CD4-positive, alpha-beta T cell (primary cell): ENCODE measurements at regions not wholly inside any gene's neighbourhood (a gene's known extent, or its start where the extent isn't known, plus 50 kb on each side); places are given as distances from the start of the nearest gene placed in this dataset.

Source experiments
- ATAC-seq: fragments of 200-7000 bp; cut with Tn5 transposase; one replicate; pipeline ENCODE4 v1.10.0; 2022; ENCODE audit warnings: mild to moderate bottlenecking; ENCODE audit not compliant: poor library complexity
- CTCF ChIA-PET: fragments of 350-600 bp; sonication (Branson Sonifier 250); formaldehyde crosslinking; loops from one replicate; lab custom pipeline; 2021; ENCODE audit warnings: antibody characterized with exemption, inconsistent platforms; lab: Charles Lee
- POLR2A ChIA-PET: fragments of 350-600 bp; sonication (Branson Sonifier 250); formaldehyde crosslinking; loops from one replicate; lab custom pipeline; 2021; ENCODE audit warnings: antibody characterized with exemption, inconsistent platforms; lab: Charles Lee
- DNase-seq, 14 experiments: peaks; one replicate each; pipeline ENCODE4 v3.0.0-alpha.2; 2013 to 2020; ENCODE audit warnings: mixed read lengths in 2 of 14
- H3K27ac ChIP-seq, 2 donors: one replicate each; pipeline versions ENCODE4 v1.5.1 to v1.7.0; 2013; ENCODE audit warnings: low read length in 2 of 2, low read depth in 1 of 2, mild to moderate bottlenecking in 1 of 2
- H3K27me3 ChIP-seq, 2 experiments: 1 replicate in 1 of 2; 2 replicates in 1 of 2; pipeline versions ENCODE4 v1.6.1 to v1.7.0; 2013; ENCODE audit warnings: low read length in 2 of 2, control low read depth in 1 of 2, mild to moderate bottlenecking in 1 of 2, moderate library complexity in 1 of 2; ENCODE audit not compliant: insufficient read depth in 2 of 2, control insufficient read depth in 1 of 2
- H3K36me3 ChIP-seq: one replicate; pipeline ENCODE4 v1.6.1; 2013; ENCODE audit warnings: low read length, control low read depth; ENCODE audit not compliant: insufficient read depth
- H3K4me1 ChIP-seq: one replicate; pipeline ENCODE4 v1.6.1; 2013; ENCODE audit warnings: low read length, control low read depth; ENCODE audit not compliant: insufficient read depth
- H3K4me3 ChIP-seq: one replicate; pipeline ENCODE4 v1.5.1; 2013; ENCODE audit warnings: mild to moderate bottlenecking, low read length, moderate library complexity
- H3K9me3 ChIP-seq, 2 experiments: 1 replicate in 1 of 2; 2 replicates in 1 of 2; pipeline versions ENCODE4 v1.6.1 to v1.7.0; 2013; ENCODE audit warnings: low read length in 2 of 2, mild to moderate bottlenecking in 2 of 2, control low read depth in 1 of 2, moderate library complexity in 1 of 2; ENCODE audit not compliant: control insufficient read depth in 1 of 2, insufficient read depth in 1 of 2
- H3K27ac Mint-ChIP-seq: one replicate; pipeline ENCODE4 v1.8.0; 2020; ENCODE audit warnings: mixed read lengths
- H3K27me3 Mint-ChIP-seq: one replicate; pipeline ENCODE4 v1.8.0; 2021; ENCODE audit warnings: mixed read lengths
- H3K36me3 Mint-ChIP-seq: one replicate; pipeline ENCODE4 v1.8.0; 2021; ENCODE audit warnings: low read depth, mixed read lengths
- H3K4me1 Mint-ChIP-seq: one replicate; pipeline ENCODE4 v1.8.0; 2021; ENCODE audit warnings: low read depth, mixed read lengths
- H3K4me3 Mint-ChIP-seq: one replicate; pipeline ENCODE4 v1.8.0; 2020; ENCODE audit warnings: mild to moderate bottlenecking, mixed read lengths
- H3K9me3 Mint-ChIP-seq: one replicate; pipeline ENCODE4 v1.8.0; 2020; ENCODE audit warnings: mixed read lengths
- CTCF ChIP-seq: fragments of 200-600 bp; IDR thresholded peaks from one replicate; pipeline ENCODE4 v1.8.0; 2022; ENCODE audit warnings: antibody characterized with exemption, mild to moderate bottlenecking
- intact Hi-C, 2 experiments: fragments of 100-400 bp; cut with DNase I in 1 of 2; cut with micrococcal nuclease in 1 of 2; formaldehyde crosslinking; loops; one replicate each; pipeline versions ENCODE4 v1.15.1 to v1.9.0; 2023 to 2025; cut with DNase I, micrococcal nuclease

DNA sequence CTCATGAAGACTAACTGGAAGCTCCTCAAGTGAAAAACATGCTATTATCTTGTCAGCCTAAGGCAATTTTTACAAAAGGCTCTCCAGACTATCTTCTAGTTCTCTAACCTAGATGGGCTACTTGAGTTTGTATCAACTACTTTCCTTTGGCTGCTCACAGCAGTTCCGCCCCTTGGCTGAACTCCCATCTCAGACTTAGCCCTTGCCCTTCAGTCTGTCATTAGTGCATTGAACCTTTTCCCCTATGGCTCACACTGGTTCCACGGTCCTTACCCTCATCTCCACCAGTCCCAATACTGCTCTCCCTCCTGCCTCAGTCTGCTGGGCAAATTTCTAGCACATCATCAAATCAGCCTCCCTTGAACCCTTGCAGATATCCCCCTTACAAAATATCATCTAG lies 362.3 kb downstream of the PPP1R2C start:
- H3K27me3 Mint-ChIP-seq, result no peaks in the 10 kb centered on the region
- peaks cover 4% of the 10 kb centered on the region for H3K4me1 Mint-ChIP-seq
- H3K27ac Mint-ChIP-seq, result no peak overlapping the region
- POLR2A ChIA-PET, result no interaction called here
- no peaks in the 10 kb centered on the region for H3K9me3 ChIP-seq
- CTCF ChIA-PET, result no interaction called here
- DNase-seq, result no peak
- no peaks in the 10 kb centered on the region for H3K27me3 ChIP-seq
- no peaks in the 10 kb centered on the region for H3K36me3 Mint-ChIP-seq
- ATAC-seq, result no peak
- H3K4me3 ChIP-seq, result no peak overlapping the region
- no peak overlapping the region for H3K4me3 Mint-ChIP-seq
- no peaks in the 10 kb centered on the region for H3K4me1 ChIP-seq
- H3K27ac ChIP-seq, result no peak overlapping the region
- intact Hi-C loops, result no loop called here
- H3K9me3 Mint-ChIP-seq, result no peaks in the 10 kb centered on the region
- TF ChIP-seq CTCF, result no peak
- H3K36me3 ChIP-seq, result no peaks in the 10 kb centered on the region

GRCh38 chrX:42414057-42414456 lies 363.9 kb downstream of the PPP1R2C start:
- peaks cover 5% of the 10 kb centered on the region for H3K4me1 Mint-ChIP-seq
- H3K36me3 Mint-ChIP-seq, result no peaks in the 10 kb centered on the region
- no peak overlapping the region for H3K27ac ChIP-seq
- ATAC-seq, result no peak
- ChIA-PET CTCF (no interaction called here), POLR2A (no interaction called here)
- H3K9me3 ChIP-seq, result no peaks in the 10 kb centered on the region
- no peak overlapping the region for H3K4me3 Mint-ChIP-seq
- no peaks in the 10 kb centered on the region for H3K4me1 ChIP-seq
- no peak for DNase-seq
- no peak overlapping the region for H3K27ac Mint-ChIP-seq
- intact Hi-C loops, result no loop called here
- H3K27me3 ChIP-seq, result no peaks in the 10 kb centered on the region
- H3K27me3 Mint-ChIP-seq, result no peaks in the 10 kb centered on the region
- no peaks in the 10 kb centered on the region for H3K36me3 ChIP-seq
- H3K4me3 ChIP-seq, result no peak overlapping the region
- H3K9me3 Mint-ChIP-seq, result no peaks in the 10 kb centered on the region
- TF ChIP-seq CTCF, result no peak

DNA sequence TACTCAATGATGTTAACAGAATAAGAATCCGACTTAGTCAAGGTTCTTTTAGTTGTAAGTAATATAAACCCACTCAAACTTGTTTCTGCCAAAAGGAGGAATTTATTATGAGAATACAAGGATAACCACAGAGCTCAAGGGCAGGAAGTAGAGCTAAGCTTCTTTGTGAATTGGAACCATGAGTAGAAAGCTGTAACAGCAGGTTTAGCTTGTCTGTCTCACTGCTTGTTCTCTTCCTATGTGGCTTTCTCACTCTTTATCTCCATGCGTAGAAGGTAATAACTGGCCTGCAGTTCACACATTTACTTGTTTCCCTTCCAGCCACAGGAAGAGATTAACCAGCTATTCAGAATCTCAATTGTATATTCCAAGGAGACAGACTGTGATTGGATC lies 378.3 kb downstream of the PPP1R2C start:
- CTCF ChIA-PET, result interaction anchor here (0.5 to 1.4 kb wide), 2 partner anchors 14 to 999 kb away, joined by 3 to 4 read pairs; no protein-coding TSS in a partner anchor
- H3K9me3 ChIP-seq, result no peaks in the 10 kb centered on the region
- POLR2A ChIA-PET, result interaction anchor here (1.6 kb wide), 1 partner anchor 543 kb away, joined by 3 read pairs; no protein-coding TSS in a partner anchor
- no peak for TF ChIP-seq CTCF
- intact Hi-C loops, result no loop called here
- peak overlapping the region; percentile 28 for H3K27ac Mint-ChIP-seq
- no peak overlapping the region for H3K4me3 ChIP-seq
- H3K4me1 Mint-ChIP-seq, result peaks cover 20% of the 10 kb centered on the region
- peaks cover 12% of the 10 kb centered on the region for H3K4me1 ChIP-seq
- no peaks in the 10 kb centered on the region for H3K27me3 ChIP-seq
- H3K36me3 ChIP-seq, result no peaks in the 10 kb centered on the region
- DNase-seq (peak in 1 of 14 experiments; percentile 37), ATAC-seq (no peak)
- no peaks in the 10 kb centered on the region for H3K9me3 Mint-ChIP-seq
- H3K4me3 Mint-ChIP-seq, result peak overlapping the region; percentile 22
- no peaks in the 10 kb centered on the region for H3K36me3 Mint-ChIP-seq
- no peaks in the 10 kb centered on the region for H3K27me3 Mint-ChIP-seq
- H3K27ac ChIP-seq, result peak overlapping the region in 1 of 2 donors; percentile 29
